B cell (primary cell): ENCODE measurements at regions not wholly inside any gene's neighbourhood (a gene's known extent, or its start where the extent isn't known, plus 50 kb on each side); places are given as distances from the start of the nearest gene placed in this dataset.
A peak's percentile ranks its signal among the peaks of the same experiment; 100 is the strongest.

Experiments
- ATAC-seq: fragments of 200-7000 bp; cut with Tn5 transposase; one replicate; pipeline ENCODE4 v1.10.0; 2021; ENCODE audit warnings: low read depth, mild to moderate bottlenecking, moderate number of reproducible peaks, moderate library complexity
- CTCF ChIA-PET: fragments of 350-600 bp; sonication (Branson Sonifier 250); formaldehyde crosslinking; loops from one replicate; lab custom pipeline; 2021; ENCODE audit warnings: antibody characterized with exemption, inconsistent platforms; lab: Charles Lee
- POLR2A ChIA-PET: fragments of 350-600 bp; sonication (Branson Sonifier 250); formaldehyde crosslinking; loops from one replicate; lab custom pipeline; 2021; ENCODE audit warnings: antibody characterized with exemption; lab: Charles Lee
- DNase-seq: peaks from one replicate; pipeline ENCODE4 v3.0.0; 2013
- H2AFZ ChIP-seq: 2 replicates; pipeline ENCODE4 v1.6.1; 2012; ENCODE audit warnings: mild to moderate bottlenecking, low read depth, low read length; ENCODE audit not compliant: insufficient read depth, poor library complexity, severe bottlenecking
- H3K27ac ChIP-seq, 2 donors: 1 replicate in 1 of 2; 2 replicates in 1 of 2; pipeline ENCODE4 v1.5.1; 2012 to 2013; ENCODE audit warnings: low read length in 2 of 2, mild to moderate bottlenecking in 2 of 2, moderate library complexity in 1 of 2
- H3K27me3 ChIP-seq, 4 experiments: fragments of 200-600 bp in 1 of 4; sonication (generic) in 1 of 4; replicated peaks in 1 of 4; 1 replicate in 2 of 4; 2 replicates in 2 of 4; pipeline versions ENCODE4 v1.6.1 to v1.7.0; 2013 to 2016; ENCODE audit warnings: low read length in 3 of 4, mild to moderate bottlenecking in 2 of 4, mixed read lengths in 1 of 4, moderate library complexity in 1 of 4; ENCODE audit not compliant: insufficient read depth in 4 of 4, control insufficient read depth in 3 of 4; ENCODE audit errors: control extremely low read depth in 1 of 4
- H3K36me3 ChIP-seq, 2 experiments: replicated peaks in 1 of 2; 1 replicate in 1 of 2; 2 replicates in 1 of 2; pipeline versions ENCODE4 v1.6.1 to v1.7.1; 2013; ENCODE audit warnings: low read length in 1 of 2; ENCODE audit not compliant: insufficient read depth in 2 of 2, control insufficient read depth in 1 of 2; ENCODE audit errors: control extremely low read depth in 1 of 2, extremely low read depth in 1 of 2
- H3K4me1 ChIP-seq, 2 donors: fragments of 200-600 bp in 1 of 2; sonication (generic) in 1 of 2; 1 replicate in 1 of 2; 2 replicates in 1 of 2; pipeline versions ENCODE4 v1.5.1 to v1.6.1; 2013 to 2017; ENCODE audit warnings: low read length in 2 of 2; ENCODE audit not compliant: control insufficient read depth in 2 of 2, insufficient read depth in 2 of 2
- H3K4me2 ChIP-seq: replicated peaks from 2 replicates; pipeline ENCODE3; 2012; ENCODE audit warnings: mild to moderate bottlenecking, low read depth, low read length; ENCODE audit not compliant: poor library complexity, severe bottlenecking
- H3K4me3 ChIP-seq, 5 experiments: fragments of 200-600 bp in 1 of 5; sonication (generic) in 1 of 5; 1 replicate in 3 of 5; 2 replicates in 2 of 5; pipeline versions ENCODE4 v1.5.1 to v1.7.0; 2011 to 2016; ENCODE audit warnings: low read length in 4 of 5, mild to moderate bottlenecking in 4 of 5, low read depth in 2 of 5, control low read depth in 1 of 5, moderate library complexity in 1 of 5; ENCODE audit not compliant: insufficient read depth in 1 of 5; ENCODE audit errors: control extremely low read depth in 1 of 5, extremely low read depth in 1 of 5
- H3K79me2 ChIP-seq: fragments of 200-600 bp; sonication (generic); one replicate; pipeline ENCODE4 v1.6.0; 2016; ENCODE audit warnings: low read length; ENCODE audit not compliant: control insufficient read depth, insufficient read depth
- H3K9ac ChIP-seq: fragments of 200-600 bp; sonication (generic); 2 replicates; pipeline ENCODE4 v1.6.1; 2017; ENCODE audit warnings: mild to moderate bottlenecking, low read length, moderate library complexity
- H3K9me3 ChIP-seq, 3 donors: one replicate each; pipeline versions ENCODE4 v1.6.1 to v1.7.1; 2013; ENCODE audit warnings: low read length in 2 of 3; ENCODE audit not compliant: control insufficient read depth in 2 of 3, insufficient read depth in 1 of 3; ENCODE audit errors: control extremely low read depth in 1 of 3
- H4K20me1 ChIP-seq: 2 replicates; pipeline ENCODE4 v1.6.0; 2012; ENCODE audit warnings: mild to moderate bottlenecking, low read length; ENCODE audit not compliant: insufficient read depth, control insufficient read depth, poor library complexity, severe bottlenecking
- H3K27ac Mint-ChIP-seq: one replicate; pipeline ENCODE4 v1.8.0; 2021; ENCODE audit warnings: mixed read lengths
- H3K27me3 Mint-ChIP-seq: one replicate; pipeline ENCODE4 v1.8.0; 2021; ENCODE audit warnings: mixed read lengths
- H3K4me1 Mint-ChIP-seq: one replicate; pipeline ENCODE4 v1.8.0; 2021; ENCODE audit warnings: mixed read lengths
- H3K4me3 Mint-ChIP-seq: one replicate; pipeline ENCODE4 v1.8.0; 2021; ENCODE audit warnings: mixed read lengths
- H3K9me3 Mint-ChIP-seq: one replicate; pipeline ENCODE4 v1.8.0; 2022; ENCODE audit warnings: mixed read lengths; ENCODE audit not compliant: insufficient read depth
- CTCF ChIP-seq: fragments of 200-600 bp; IDR thresholded peaks from one replicate; pipeline ENCODE4 v1.8.0; 2022; ENCODE audit warnings: antibody characterized with exemption, mild to moderate bottlenecking
- EZH2 ChIP-seq: IDR thresholded peaks from 2 replicates; pipeline ENCODE4 v1.6.1; 2012; ENCODE audit warnings: borderline replicate concordance, low read depth, mild to moderate bottlenecking, moderate library complexity, low read length; ENCODE audit not compliant: insufficient read depth, poor library complexity, severe bottlenecking
- WGBS: methylation state at CpG from one replicate; pipeline ENCODE4 v1.1.5; 2013; ENCODE audit warnings: missing lambda C conversion rate; ENCODE audit not compliant: insufficient coverage; 5-methylcytosine and 5-hydroxymethylcytosine counted together
- intact Hi-C: fragments of 100-400 bp; cut with micrococcal nuclease; formaldehyde crosslinking; loops from one replicate; pipeline ENCODE4 v1.10.0; 2022

- peak; percentile 80 for ATAC-seq
- peak overlapping the region; percentile 54 for H3K4me2 ChIP-seq
- peak overlapping the region in 3 of 5 experiments; percentile 12 to 43 (median 13) for H3K4me3 ChIP-seq
- peaks cover 44% of the 10 kb centered on the region for H3K4me1 Mint-ChIP-seq
- no peak overlapping the region for H3K27ac ChIP-seq
- no peaks in the 10 kb centered on the region for H3K36me3 ChIP-seq
- intact Hi-C loops: loop anchor here (1.0 to 5.0 kb wide), 3 partner anchors 8 to 328 kb away; no protein-coding TSS in a partner anchor
- H4K20me1 ChIP-seq: no peaks in the 10 kb centered on the region
- no peak overlapping the region for H2AFZ ChIP-seq
- no peaks in the 10 kb centered on the region for H3K9me3 Mint-ChIP-seq
- peak; percentile 80 for DNase-seq
- H3K9me3 ChIP-seq: no peaks in the 10 kb centered on the region
- ChIA-PET POLR2A (interaction anchor here (0.7 kb wide), 1 partner anchor 148 kb away, joined by 3 read pairs; no protein-coding TSS in a partner anchor), CTCF (interaction anchor here (0.7 to 2.4 kb wide), 5 partner anchors 15 to 337 kb away, joined by 3 to 12 read pairs (median 5); no protein-coding TSS in a partner anchor)
- WGBS: 6% methylated on average over 2 of the region's 4 CpGs
- H3K9ac ChIP-seq: peak overlapping the region; percentile 13
- no peak for TF ChIP-seq CTCF
- no peak for TF ChIP-seq EZH2
- H3K27ac Mint-ChIP-seq: peak overlapping the region; percentile 81
- H3K4me3 Mint-ChIP-seq: peak overlapping the region; percentile 78
- no peaks in the 10 kb centered on the region for H3K27me3 ChIP-seq
- no peaks in the 10 kb centered on the region for H3K27me3 Mint-ChIP-seq
- H3K79me2 ChIP-seq: no peaks in the 10 kb centered on the region
- peaks cover 46% of the 10 kb centered on the region in 2 donors for H3K4me1 ChIP-seq
Measured at GRCh38 chr6:137430954-137431353, 63.2 kb downstream of the OLIG3 start.

GRCh38 chr6:137427656-137428290 is 66.4 kb downstream of the OLIG3 start:
- intact Hi-C loops: no loop called here
- Histone ChIP-seq H3K79me2 (no peaks in the 10 kb centered on the region), H3K4me2 (no peak overlapping the region), H3K9me3 (no peaks in the 10 kb centered on the region), H3K4me1 (peaks cover 72 to 76% of the 10 kb centered on the region in 2 donors), H2AFZ (no peak overlapping the region), H4K20me1 (no peaks in the 10 kb centered on the region), H3K4me3 (no peak overlapping the region), H3K36me3 (no peaks in the 10 kb centered on the region), H3K27ac (no peak overlapping the region), H3K27me3 (no peaks in the 10 kb centered on the region), H3K9ac (no peak overlapping the region)
- ATAC-seq: no peak
- TF ChIP-seq EZH2 (no peak), CTCF (no peak)
- no peak overlapping the region for H3K27ac Mint-ChIP-seq
- 94% methylated on average over 6 of the region's 7 CpGs for WGBS
- CTCF ChIA-PET: interaction anchor here (0.8 to 1.3 kb wide), 3 partner anchors 10 to 333 kb away, joined by 3 to 8 read pairs (median 3); no protein-coding TSS in a partner anchor
- peaks cover 75% of the 10 kb centered on the region for H3K4me1 Mint-ChIP-seq
- POLR2A ChIA-PET: interaction anchor here (0.6 kb wide), 1 partner anchor 23 kb away, joined by 3 read pairs; no protein-coding TSS in a partner anchor
- no peak for DNase-seq
- no peaks in the 10 kb centered on the region for H3K9me3 Mint-ChIP-seq
- H3K27me3 Mint-ChIP-seq: no peaks in the 10 kb centered on the region
- no peak overlapping the region for H3K4me3 Mint-ChIP-seq
